GM21526 (cell line): ENCODE measurements at regions not wholly inside any gene's neighbourhood (a gene's known extent, or its start where the extent isn't known, plus 50 kb on each side); places are given as distances from the start of the nearest gene placed in this dataset.
"Not testable (repeated sequence)": the region's sequence is repeated elsewhere in the genome, so short reads cannot be mapped to it uniquely, and the experiment has no call there.

ENCODE experiments used
- ATAC-seq: cut with Tn5 transposase; IDR thresholded peaks from one replicate; pipeline ENCODE4 v1.9.1; 2021; ENCODE audit warnings: moderate library complexity; ENCODE audit not compliant: unreplicated experiment, low FRiP score

GRCh38 chr1:194684636-194685035, 1498.2 kb upstream of the B3GALT2 start:
- ATAC-seq: no peak

GRCh38 chr1:194658090-194658439, 1471.7 kb upstream of the B3GALT2 start:
- ATAC-seq: no peak

GRCh38 chr1:194654956-194655355, 1468.5 kb upstream of the B3GALT2 start:
- no peak for ATAC-seq

GRCh38 chr1:194653385-194653784, 1467.0 kb upstream of the B3GALT2 start:
- no peak for ATAC-seq

GRCh38 chr1:194647118-194647517, 1460.7 kb upstream of the B3GALT2 start:
- no peak for ATAC-seq

- no peak for ATAC-seq
These were observed 1458.1 kb upstream of the B3GALT2 start for GRCh38 chr1:194644528-194644927.

- ATAC-seq: no peak
These were observed 1453.9 kb upstream of the B3GALT2 start for GRCh38 chr1:194640322-194640721.

- ATAC-seq: no peak
These were observed 1442.6 kb upstream of the B3GALT2 start for GRCh38 chr1:194629011-194629410.

GRCh38 chr1:194624833-194625232, 1438.4 kb upstream of the B3GALT2 start:
- ATAC-seq: no peak

- ATAC-seq: no peak
These were observed 1431.7 kb upstream of the B3GALT2 start for GRCh38 chr1:194618101-194618500.

GRCh38 chr1:194617272-194617671, 1430.9 kb upstream of the B3GALT2 start:
- not testable (repeated sequence) for ATAC-seq

GRCh38 chr1:194616835-194617234, 1430.4 kb upstream of the B3GALT2 start:
- ATAC-seq: no peak

GRCh38 chr1:194602184-194602583, 1415.8 kb upstream of the B3GALT2 start:
- ATAC-seq: no peak

GRCh38 chr1:194600716-194601115, 1414.3 kb upstream of the B3GALT2 start:
- ATAC-seq: no peak

GRCh38 chr1:194598098-194598497, 1411.7 kb upstream of the B3GALT2 start:
- ATAC-seq: no peak

- ATAC-seq: no peak
These were observed 1399.9 kb upstream of the B3GALT2 start for GRCh38 chr1:194586302-194586701.

- ATAC-seq: no peak
These were observed 1397.6 kb upstream of the B3GALT2 start for GRCh38 chr1:194584052-194584451.

- ATAC-seq: no peak
These were observed 1384.1 kb upstream of the B3GALT2 start for GRCh38 chr1:194570476-194570875.

- no peak for ATAC-seq
These were observed 1382.2 kb upstream of the B3GALT2 start for GRCh38 chr1:194568610-194569009.

- no peak for ATAC-seq
These were observed 1361.7 kb upstream of the B3GALT2 start for GRCh38 chr1:194548071-194548470.

GRCh38 chr1:194544012-194544411, 1357.6 kb upstream of the B3GALT2 start:
- ATAC-seq: no peak

- no peak for ATAC-seq
These were observed 1352.0 kb upstream of the B3GALT2 start for GRCh38 chr1:194538453-194538852.

- ATAC-seq: no peak
These were observed 1351.1 kb upstream of the B3GALT2 start for GRCh38 chr1:194537521-194537920.
